ENCODE measurements at regions not wholly inside any gene's neighbourhood (a gene's known extent, or its start where the extent isn't known, plus 50 kb on each side); places are given as distances from the start of the nearest gene placed in this dataset.
A peak's percentile ranks its signal among the peaks of the same experiment; 100 is the strongest.
"Not testable (repeated sequence)": the region's sequence is repeated elsewhere in the genome, so short reads cannot be mapped to it uniquely, and the experiment has no call there.

DNA sequence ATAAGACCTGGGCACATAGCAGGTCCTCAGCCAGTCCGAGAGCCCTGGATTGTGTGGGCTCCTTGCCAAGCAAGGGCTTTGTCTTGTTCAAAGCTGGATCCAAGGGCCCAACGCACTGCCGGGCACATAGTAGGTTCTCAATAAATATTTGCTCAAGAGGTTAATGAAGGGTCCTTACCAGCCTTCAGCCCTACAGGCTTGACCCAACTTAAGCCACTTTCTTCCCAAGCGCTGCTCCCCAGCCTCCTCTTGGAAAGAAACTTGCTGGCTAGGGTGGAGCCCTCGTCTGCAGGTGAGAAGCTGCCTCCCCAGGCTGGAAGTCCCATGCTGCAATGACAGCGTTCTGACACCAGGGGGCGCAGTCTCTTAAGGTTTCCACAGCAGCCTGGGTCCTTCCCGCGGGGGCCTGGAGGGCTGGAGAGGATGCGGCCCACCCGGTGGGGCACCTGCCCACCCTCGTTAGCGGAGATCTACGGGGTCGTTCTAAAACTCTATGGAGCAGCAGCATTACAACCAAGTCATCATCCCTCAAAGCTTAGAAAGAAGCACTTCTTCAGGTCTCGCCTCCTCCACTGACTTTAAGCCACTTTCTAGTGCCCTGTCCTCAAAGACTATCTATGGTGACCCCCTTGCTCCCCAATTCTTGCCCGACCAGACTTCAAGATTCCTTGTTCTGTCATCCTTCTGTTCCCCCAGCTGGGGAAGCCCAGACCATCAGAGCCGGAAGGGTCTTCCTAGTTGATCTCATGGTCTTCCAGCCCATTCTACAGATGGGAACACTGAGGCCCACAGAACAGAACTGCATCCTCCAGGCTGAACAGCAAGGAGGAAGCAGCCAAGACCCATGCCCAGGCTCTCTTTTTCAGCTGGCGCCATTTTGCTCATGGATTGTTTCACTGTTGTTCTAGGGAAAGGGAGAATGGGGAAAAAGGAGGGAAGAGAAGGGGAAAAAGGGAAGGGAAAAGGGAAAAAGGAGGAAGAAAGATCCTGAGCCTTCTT is 115.4 kb downstream of the LHX2 start:
- DNase-seq = peak in 1 of 2 experiments; percentile 11

GRCh38 chr9:124128568-124129166 is 117.1 kb downstream of the LHX2 start:
- no peak for DNase-seq

DNA sequence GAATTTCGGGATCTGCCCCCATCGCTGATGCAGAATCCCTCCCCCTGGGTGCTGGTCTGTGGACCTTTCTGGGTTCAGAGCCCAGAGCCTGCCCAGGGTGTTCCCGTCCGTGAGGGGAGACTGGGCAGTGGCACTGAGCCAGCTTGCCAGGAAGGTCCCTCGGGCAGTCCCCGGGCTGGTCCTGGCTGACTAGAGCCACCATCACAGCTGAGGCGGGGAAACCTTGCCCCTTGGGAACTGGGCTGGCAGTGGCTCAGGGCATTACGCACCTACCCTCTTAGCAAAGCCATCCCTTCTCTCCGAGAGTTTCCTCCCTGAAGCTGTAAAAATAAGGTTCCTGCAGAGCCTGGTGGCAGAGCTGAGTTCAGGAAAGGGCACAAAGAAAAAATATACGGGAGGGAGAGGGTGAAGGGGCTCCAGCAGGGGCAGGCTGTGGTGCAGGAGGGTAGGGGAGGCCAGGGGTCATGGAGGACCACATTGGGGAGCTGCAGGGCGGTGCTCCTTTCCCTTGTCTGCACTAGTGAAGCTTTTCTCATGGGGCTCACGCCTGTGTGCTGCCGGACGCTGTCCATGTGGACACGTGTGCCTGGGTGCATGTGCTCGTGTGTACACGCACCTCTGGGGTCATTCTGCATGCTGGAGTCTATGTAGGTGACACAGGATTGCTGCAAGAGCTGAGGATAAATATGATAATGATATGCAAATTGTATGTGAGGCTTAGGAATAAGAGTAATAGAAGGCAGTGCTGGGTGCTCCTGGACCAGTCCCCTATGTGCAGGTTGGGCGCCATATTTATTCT is 118.9 kb downstream of the LHX2 start:
- no peak for DNase-seq

DNA sequence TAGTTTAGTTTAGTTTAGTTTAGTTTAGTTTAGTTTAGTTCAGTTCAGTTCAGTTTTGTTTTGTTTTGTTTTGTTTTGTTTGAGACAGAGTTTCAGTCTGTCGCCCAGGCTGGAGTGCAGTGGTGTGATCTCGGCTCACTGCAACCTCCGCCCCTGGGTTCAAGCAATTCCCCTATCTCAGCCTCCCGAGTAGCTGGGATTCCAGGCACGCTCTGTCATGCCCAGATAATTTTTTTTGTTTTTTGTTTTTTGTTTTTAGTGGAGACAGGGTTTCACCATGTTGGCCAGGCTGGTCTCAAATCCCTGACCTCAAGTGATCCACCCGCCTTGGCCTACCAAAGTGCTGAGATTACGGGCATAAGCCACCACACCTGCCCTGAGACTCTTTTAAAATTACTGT is 120.0 kb downstream of the LHX2 start:
- DNase-seq = not testable (repeated sequence)

GRCh38 chr9:124132671-124133147 is 121.1 kb downstream of the LHX2 start:
- DNase-seq = no peak

DNA sequence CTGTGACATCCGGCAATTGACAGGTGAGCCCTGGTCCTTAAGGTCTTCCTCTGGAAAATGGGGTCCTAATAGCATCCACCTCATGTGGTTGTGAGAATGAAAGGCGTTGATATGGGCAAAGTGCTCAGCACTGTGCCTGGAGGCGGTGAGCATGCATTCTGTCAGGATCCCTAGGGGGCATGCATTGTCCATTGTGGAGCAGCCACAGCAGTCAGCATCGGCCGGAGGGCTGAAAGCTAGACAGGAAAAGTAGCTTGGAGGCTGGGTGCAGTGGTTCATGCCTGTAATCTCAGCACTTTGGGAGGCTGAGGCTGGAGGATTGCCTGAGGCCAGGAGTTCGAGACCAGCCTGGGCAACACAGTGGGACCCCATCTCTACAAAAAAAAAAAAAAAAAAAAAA is 122.2 kb downstream of the LHX2 start:
- DNase-seq = no peak

GRCh38 chr9:124134526-124134925 is 123.0 kb downstream of the LHX2 start:
- DNase-seq = no peak

GRCh38 chr9:124135813-124136365 is 121.9 kb upstream of the NEK6 start:
- no peak for DNase-seq

GRCh38 chr9:124137009-124137943 is 120.5 kb upstream of the NEK6 start:
- DNase-seq = no peak

GRCh38 chr9:124137944-124138335 is 119.8 kb upstream of the NEK6 start:
- no peak for DNase-seq

DNA sequence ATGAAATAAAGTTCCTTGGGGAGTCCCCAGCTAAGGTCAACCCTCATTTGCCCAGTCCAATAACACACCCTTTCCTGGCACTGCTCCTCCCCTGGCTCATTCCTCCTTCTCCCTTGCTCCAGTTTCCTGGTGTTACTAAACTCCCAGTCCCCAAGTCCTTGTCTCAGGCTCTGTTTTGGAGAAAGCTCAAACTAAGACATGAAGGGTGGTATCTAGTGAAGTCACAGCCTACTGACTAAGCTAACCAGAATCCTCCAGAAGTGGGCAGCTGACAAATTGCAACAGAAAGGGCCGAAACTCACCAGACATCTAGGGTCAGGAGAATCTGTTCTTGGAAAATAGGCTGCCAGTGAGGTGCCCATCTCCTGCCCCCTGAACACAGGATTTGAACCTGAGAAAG is 118.7 kb upstream of the NEK6 start:
- DNase-seq = no peak

- no peak for DNase-seq
Observed at GRCh38 chr9:124140941-124141568, 116.7 kb upstream of the NEK6 start.

- DNase-seq = not testable (repeated sequence)
Observed at GRCh38 chr9:124144561-124145123, 113.1 kb upstream of the NEK6 start.

DNA sequence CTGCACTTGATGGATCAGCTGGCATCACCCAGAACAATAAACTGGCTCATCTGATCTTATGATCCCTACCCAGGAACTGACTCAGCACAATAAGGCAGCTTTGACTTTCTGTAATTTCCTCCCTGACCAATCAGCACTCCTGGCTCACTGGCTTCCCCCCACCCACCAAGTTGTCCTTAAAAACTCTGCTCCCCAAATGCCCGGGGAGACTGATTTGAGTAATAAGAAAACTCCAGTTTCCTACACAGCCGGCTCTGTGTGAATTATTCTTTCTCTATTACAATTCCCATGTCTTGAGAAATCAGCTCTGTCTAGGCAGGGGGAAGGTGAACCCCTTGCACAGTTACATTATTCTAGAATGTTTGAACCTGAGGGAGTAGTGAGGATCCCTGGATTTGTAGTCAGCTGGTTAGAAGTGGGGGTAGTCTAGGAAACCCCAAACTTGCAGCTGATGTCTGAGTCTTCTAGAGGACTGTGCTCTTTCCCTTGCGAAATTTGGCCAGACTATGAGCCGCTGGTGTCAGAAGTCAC is 111.7 kb upstream of the NEK6 start:
- no peak for DNase-seq

- DNase-seq = no peak
Observed at GRCh38 chr9:124149992-124150391, 107.8 kb upstream of the NEK6 start.

DNA sequence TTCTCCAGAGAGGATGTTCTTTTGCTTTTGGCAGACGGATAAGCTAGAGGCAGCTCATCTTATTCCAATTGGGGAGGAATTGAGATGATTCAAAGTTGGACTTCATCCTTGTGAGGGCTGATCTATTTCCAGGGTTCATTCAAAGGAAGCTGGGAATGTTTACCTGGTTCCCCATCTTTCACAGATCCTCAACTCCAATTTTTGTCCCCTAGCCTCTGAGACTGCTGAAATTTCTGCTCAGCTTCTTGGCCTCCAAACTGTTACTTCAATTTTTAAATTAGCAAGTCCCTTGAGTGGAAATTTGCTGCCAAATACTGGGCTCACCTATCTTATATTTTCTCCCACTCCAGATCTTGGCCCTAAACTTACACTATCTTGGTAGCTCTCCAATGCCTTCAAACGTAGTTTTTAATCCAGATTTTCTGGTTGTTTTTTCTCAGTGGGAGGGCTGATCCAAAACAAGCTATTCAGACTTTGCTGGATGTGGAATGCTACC is 93.9 kb upstream of the NEK6 start:
- DNase-seq = no peak

- DNase-seq = no peak
Observed at GRCh38 chr9:124164811-124165210, 92.9 kb upstream of the NEK6 start.

- no peak for DNase-seq
Observed at GRCh38 chr9:124174433-124174832, 83.3 kb upstream of the NEK6 start.

DNA sequence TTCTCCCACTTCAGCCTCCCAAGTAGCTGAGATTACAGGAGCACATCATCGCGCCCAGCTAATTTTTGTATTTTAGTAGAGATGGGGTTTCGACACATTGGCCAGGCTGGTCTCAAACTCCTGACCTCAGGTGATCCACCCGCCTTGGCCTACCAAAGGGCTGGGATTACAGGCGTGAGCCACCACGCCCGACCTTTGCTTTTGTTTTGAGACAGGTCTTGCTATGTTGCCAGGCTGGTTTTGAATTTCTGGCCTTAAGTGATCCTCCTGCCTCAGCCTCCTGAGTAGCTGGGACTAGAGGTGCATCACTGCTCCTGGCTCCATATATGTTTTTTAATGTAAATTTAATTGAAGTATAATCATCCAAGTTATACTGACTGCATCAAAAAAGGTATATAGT is 80.2 kb upstream of the NEK6 start:
- not testable (repeated sequence) for DNase-seq
